Testis (tissue), 2 donors: ENCODE measurements at regions not wholly inside any gene's neighbourhood (a gene's known extent, or its start where the extent isn't known, plus 50 kb on each side); places are given as distances from the start of the nearest gene placed in this dataset.

Experiments
- CTCF ChIP-seq, 3 experiments: fragments of 450-650 bp in 2 of 3; fragments of 200-600 bp in 1 of 3; sonication (generic) in 1 of 3; IDR thresholded peaks; one replicate each; pipeline ENCODE4 v1.5.1; 2016 to 2019; ENCODE audit warnings: antibody characterized with exemption in 3 of 3, mild to moderate bottlenecking in 2 of 3, moderate library complexity in 1 of 3
- POLR2A ChIP-seq: fragments of 450-650 bp; IDR thresholded peaks from one replicate; pipeline ENCODE4 v1.6.1; 2017; ENCODE audit warnings: antibody characterized with exemption, mild to moderate bottlenecking, moderate library complexity

GRCh38 chr16:47995354-47995753, 160.4 kb downstream of the ABCC12 start:
- TF ChIP-seq CTCF (IDR thresholded peaks at IDR 0.05), result no peak
- TF ChIP-seq POLR2A, result no peak
